HL-60 (cell line): ENCODE measurements at regions not wholly inside any gene's neighbourhood (a gene's known extent, or its start where the extent isn't known, plus 50 kb on each side); places are given as distances from the start of the nearest gene placed in this dataset.

Source experiments
- DNase-seq, 2 experiments: peaks; one replicate each; pipeline ENCODE4 v3.0.0-alpha.2; 2010 to 2020; ENCODE audit warnings: low read depth in 1 of 2, low spot score in 1 of 2
- H3K27ac ChIP-seq: fragments of 250-450 bp; sonication (Bioruptor Pico); replicated peaks from 2 replicates; pipeline ENCODE4 v1.5.1; 2020; ENCODE audit warnings: mild to moderate bottlenecking, moderate library complexity
- H3K27me3 ChIP-seq: fragments of 250-450 bp; sonication (Bioruptor Pico); 2 replicates; pipeline ENCODE4 v1.5.1; 2021; ENCODE audit warnings: mild to moderate bottlenecking, moderate library complexity; ENCODE audit not compliant: insufficient read depth, poor library complexity, severe bottlenecking
- H3K4me3 ChIP-seq: replicated peaks from 2 replicates; pipeline ENCODE4 v1.5.1; 2011; ENCODE audit warnings: mild to moderate bottlenecking, control low read depth, low read length; ENCODE audit not compliant: insufficient read depth
- CTCF ChIP-seq: IDR thresholded peaks from one replicate; pipeline ENCODE4 v1.5.1; 2011; ENCODE audit warnings: low read length, control low read depth, inconsistent platforms; ENCODE audit not compliant: insufficient read depth
- GABPA ChIP-seq: IDR thresholded peaks from 2 replicates; pipeline ENCODE4 v1.6.1; 2012; ENCODE audit warnings: low read depth
- POLR2AphosphoS5 ChIP-seq: IDR thresholded peaks from 2 replicates; pipeline ENCODE4 v1.6.1; 2012; ENCODE audit warnings: low read depth
- REST ChIP-seq: IDR thresholded peaks from 2 replicates; pipeline ENCODE4 v1.6.1; 2012; ENCODE audit warnings: low read depth; ENCODE audit not compliant: insufficient replicate concordance
- SPI1 ChIP-seq: IDR thresholded peaks from 2 replicates; pipeline ENCODE4 v1.6.1; 2012; ENCODE audit warnings: low read depth, mild to moderate bottlenecking, borderline replicate concordance

GRCh38 chr13:73466561-73466960 is 407.8 kb downstream of the KLF5 start:
- Histone ChIP-seq H3K27ac (no peak overlapping the region), H3K4me3 (no peak overlapping the region)

GRCh38 chr13:73465617-73465971 is 406.8 kb downstream of the KLF5 start:
- TF ChIP-seq SPI1 (no peak), CTCF (no peak), POLR2AphosphoS5 (no peak), GABPA (no peak)
- no peak for DNase-seq
- H3K27ac ChIP-seq, result no peak overlapping the region

More at GRCh38 chr13:73466561-73466960, 407.8 kb downstream of the KLF5 start:
- H3K27me3 ChIP-seq, result no peaks in the 10 kb centered on the region
- TF ChIP-seq CTCF (no peak), GABPA (no peak), REST (no peak), POLR2AphosphoS5 (no peak), SPI1 (no peak)
- no peak for DNase-seq

GRCh38 chr13:73464758-73465616 is 406.2 kb downstream of the KLF5 start:
- H3K27me3 ChIP-seq, result no peaks in the 10 kb centered on the region
- DNase-seq, result no peak
- no peak overlapping the region for H3K4me3 ChIP-seq
- TF ChIP-seq POLR2AphosphoS5 (no peak), SPI1 (no peak), CTCF (no peak), REST (no peak), GABPA (no peak)
- no peak overlapping the region for H3K27ac ChIP-seq

More at GRCh38 chr13:73465617-73465971, 406.8 kb downstream of the KLF5 start:
- Histone ChIP-seq H3K4me3 (no peak overlapping the region), H3K27me3 (no peaks in the 10 kb centered on the region)
